Small intestine (tissue), 7 donors: ENCODE measurements at regions not wholly inside any gene's neighbourhood (a gene's known extent, or its start where the extent isn't known, plus 50 kb on each side); places are given as distances from the start of the nearest gene placed in this dataset.

Experiments
- DNase-seq, 2 donors: peaks; one replicate each; pipeline versions ENCODE4 v3.0.0 to v3.0.0-alpha.2; 2013
- FAIRE-seq: peaks from 2 replicates; lab custom pipeline; 2012; peaks lifted over from hg19 to GRCh38; lab: Jason Lieb, UNC
- H3K27ac ChIP-seq, 3 donors: one replicate each; pipeline ENCODE4 v1.5.1; 2013; ENCODE audit warnings: low read length in 2 of 3, mild to moderate bottlenecking in 2 of 3, control low read depth in 1 of 3, inconsistent platforms in 1 of 3, low read depth in 1 of 3, moderate library complexity in 1 of 3
- H3K27me3 ChIP-seq, 3 donors: one replicate each; pipeline ENCODE4 v1.6.1; 2013; ENCODE audit warnings: low read length in 3 of 3, inconsistent platforms in 1 of 3; ENCODE audit not compliant: control insufficient read depth in 3 of 3, insufficient read depth in 3 of 3
- H3K36me3 ChIP-seq, 3 donors: one replicate each; pipeline ENCODE4 v1.6.1; 2013; ENCODE audit warnings: low read length in 3 of 3, inconsistent platforms in 1 of 3, low read depth in 1 of 3, mild to moderate bottlenecking in 1 of 3, moderate library complexity in 1 of 3; ENCODE audit not compliant: control insufficient read depth in 3 of 3, insufficient read depth in 2 of 3
- H3K4me1 ChIP-seq, 3 donors: one replicate each; pipeline ENCODE4 v1.6.1; 2013; ENCODE audit warnings: low read length in 2 of 3, inconsistent platforms in 1 of 3, low read depth in 1 of 3, mild to moderate bottlenecking in 1 of 3, moderate library complexity in 1 of 3; ENCODE audit not compliant: control insufficient read depth in 3 of 3, insufficient read depth in 2 of 3
- H3K4me3 ChIP-seq, 3 donors: one replicate each; pipeline ENCODE4 v1.5.1; 2013; ENCODE audit warnings: low read length in 3 of 3, control low read depth in 1 of 3, inconsistent platforms in 1 of 3, low read depth in 1 of 3, mild to moderate bottlenecking in 1 of 3, moderate library complexity in 1 of 3
- H3K9me3 ChIP-seq, 2 donors: one replicate each; pipeline ENCODE4 v1.6.1; 2013; ENCODE audit warnings: low read depth in 1 of 2, low read length in 1 of 2; ENCODE audit not compliant: control insufficient read depth in 2 of 2, insufficient read depth in 1 of 2
- WGBS, 3 donors: extraction: QIAGEN DNeasy Blood & Tissue Kit; methylation state at CpG; one replicate each; pipeline ENCODE4 v1.1.7; 2013; 5-methylcytosine and 5-hydroxymethylcytosine counted together
- donor health status: healthy with polysubstance abuse.
- donor health status: control.
- donor health status: control.
- donor health status: Bipolar disorder and iron deficiency.
- donor health status: healthy.

- H3K9me3 ChIP-seq = peaks cover 0 to 2% of the 10 kb centered on the region in 2 donors
- no peaks in the 10 kb centered on the region for H3K4me1 ChIP-seq
- no peak overlapping the region for H3K27ac ChIP-seq
- H3K36me3 ChIP-seq = no peaks in the 10 kb centered on the region
- FAIRE-seq (no peak), DNase-seq (no peak)
- no peak overlapping the region for H3K4me3 ChIP-seq
- H3K27me3 ChIP-seq = no peaks in the 10 kb centered on the region
- 73 to 93% (median 86%) methylated on average over 7 of the region's 7 CpGs for WGBS, 3 donors
Observed at GRCh38 chr10:108095932-108096925, 931.7 kb upstream of the SORCS1 start.

GRCh38 chr10:108090476-108091215 lies 926.1 kb upstream of the SORCS1 start:
- 68 to 81% (median 73%) methylated on average over 3 of the region's 3 CpGs for WGBS, 3 donors
- H3K4me1 ChIP-seq = no peaks in the 10 kb centered on the region
- no peak overlapping the region for H3K27ac ChIP-seq
- no peaks in the 10 kb centered on the region for H3K36me3 ChIP-seq
- H3K27me3 ChIP-seq = no peaks in the 10 kb centered on the region
- DNase-seq (no peak), FAIRE-seq (no peak)
- no peak overlapping the region for H3K4me3 ChIP-seq
- peaks cover 0 to 2% of the 10 kb centered on the region in 2 donors for H3K9me3 ChIP-seq

- Histone ChIP-seq H3K9me3 (peaks cover 0 to under 1% of the 10 kb centered on the region in 2 donors), H3K4me3 (no peak overlapping the region), H3K36me3 (no peaks in the 10 kb centered on the region), H3K4me1 (no peaks in the 10 kb centered on the region), H3K27me3 (no peaks in the 10 kb centered on the region), H3K27ac (no peak overlapping the region)
- 67 to 82% (median 75%) methylated on average over 1 of the region's 1 CpG for WGBS, 3 donors
- FAIRE-seq (no peak), DNase-seq (no peak)
Observed at GRCh38 chr10:108086502-108086901, 922.0 kb upstream of the SORCS1 start.

GRCh38 chr10:108082596-108082995 lies 918.1 kb upstream of the SORCS1 start:
- Histone ChIP-seq H3K9me3 (no peaks in the 10 kb centered on the region), H3K27ac (no peak overlapping the region), H3K27me3 (no peaks in the 10 kb centered on the region), H3K36me3 (no peaks in the 10 kb centered on the region), H3K4me1 (no peaks in the 10 kb centered on the region), H3K4me3 (no peak overlapping the region)
- WGBS, 3 donors = 61 to 93% (median 62%) methylated on average over 1 of the region's 1 CpG
- FAIRE-seq = no peak
- DNase-seq = no peak

- H3K4me3 ChIP-seq = no peak overlapping the region
- no peaks in the 10 kb centered on the region for H3K9me3 ChIP-seq
- FAIRE-seq (no peak), DNase-seq (no peak)
- 15 to 55% (median 36%) methylated on average over 2 of the region's 2 CpGs for WGBS, 3 donors
- H3K36me3 ChIP-seq = no peaks in the 10 kb centered on the region
- no peaks in the 10 kb centered on the region for H3K27me3 ChIP-seq
- H3K4me1 ChIP-seq = no peaks in the 10 kb centered on the region
- H3K27ac ChIP-seq = no peak overlapping the region
Observed at GRCh38 chr10:108078263-108078662, 913.8 kb upstream of the SORCS1 start.

- H3K4me1 ChIP-seq = no peaks in the 10 kb centered on the region
- H3K36me3 ChIP-seq = no peaks in the 10 kb centered on the region
- no peaks in the 10 kb centered on the region for H3K9me3 ChIP-seq
- WGBS, 3 donors = 79 to 95% (median 88%) methylated on average over 3 of the region's 3 CpGs
- H3K27ac ChIP-seq = no peak overlapping the region
- DNase-seq (no peak), FAIRE-seq (no peak)
- H3K4me3 ChIP-seq = no peak overlapping the region
- H3K27me3 ChIP-seq = no peaks in the 10 kb centered on the region
Observed at GRCh38 chr10:108072466-108072865, 908.0 kb upstream of the SORCS1 start.

- H3K4me1 ChIP-seq = no peaks in the 10 kb centered on the region
- H3K27me3 ChIP-seq = no peaks in the 10 kb centered on the region
- no peak overlapping the region for H3K4me3 ChIP-seq
- no peak overlapping the region for H3K27ac ChIP-seq
- H3K9me3 ChIP-seq = no peaks in the 10 kb centered on the region
- H3K36me3 ChIP-seq = no peaks in the 10 kb centered on the region
- no peak for DNase-seq
- FAIRE-seq = no peak
- 47 to 63% (median 48%) methylated on average over 2 of the region's 2 CpGs for WGBS, 3 donors
Observed at GRCh38 chr10:108070789-108071188, 906.3 kb upstream of the SORCS1 start.

GRCh38 chr10:108069096-108069495 lies 904.6 kb upstream of the SORCS1 start:
- H3K36me3 ChIP-seq = no peaks in the 10 kb centered on the region
- DNase-seq = no peak
- H3K4me3 ChIP-seq = no peak overlapping the region
- no peaks in the 10 kb centered on the region for H3K27me3 ChIP-seq
- H3K9me3 ChIP-seq = no peaks in the 10 kb centered on the region
- 81 to 85% (median 83%) methylated on average over 1 of the region's 1 CpG for WGBS, 3 donors
- H3K27ac ChIP-seq = no peak overlapping the region
- no peak for FAIRE-seq
- no peaks in the 10 kb centered on the region for H3K4me1 ChIP-seq
